SU-DHL-6 (cell line): ENCODE measurements at regions not wholly inside any gene's neighbourhood (a gene's known extent, or its start where the extent isn't known, plus 50 kb on each side); places are given as distances from the start of the nearest gene placed in this dataset.

ENCODE experiments used
- H2AFZ ChIP-seq: fragments of 200-600 bp; sonication (generic); 2 replicates; pipeline ENCODE4 v1.6.1; 2014; ENCODE audit warnings: low read depth, mild to moderate bottlenecking, moderate library complexity, mixed read lengths, antibody characterized with exemption, low read length; ENCODE audit not compliant: severe bottlenecking
- H3F3A ChIP-seq: fragments of 200-600 bp; shearing (Covaris generic); 2 replicates; pipeline ENCODE4 v1.6.0; 2016; ENCODE audit warnings: antibody characterized with exemption, mild to moderate bottlenecking; ENCODE audit not compliant: insufficient read depth
- H3K27ac ChIP-seq: fragments of 200-600 bp; sonication (generic); 2 replicates; pipeline ENCODE4 v1.5.1; 2016; ENCODE audit warnings: low read depth, mild to moderate bottlenecking, low read length, moderate library complexity, mixed read lengths
- H3K27me3 ChIP-seq: fragments of 200-600 bp; sonication (generic), shearing (Covaris generic); 2 replicates; pipeline ENCODE4 v1.6.0; 2014; ENCODE audit warnings: mild to moderate bottlenecking, low read length
- H3K36me3 ChIP-seq: fragments of 200-600 bp; sonication (generic); 2 replicates; pipeline ENCODE4 v1.6.1; 2014; ENCODE audit warnings: mild to moderate bottlenecking, low read length, mixed read lengths
- H3K4me2 ChIP-seq: fragments of 300-600, 200-600 bp; shearing (Covaris generic), sonication (generic); 2 replicates; pipeline ENCODE4 v1.6.0; 2014; ENCODE audit warnings: low read length, low read depth, mild to moderate bottlenecking; ENCODE audit not compliant: poor library complexity, severe bottlenecking
- H3K4me3 ChIP-seq: fragments of 200-600 bp; sonication (generic); 2 replicates; pipeline ENCODE4 v1.5.1; 2014; ENCODE audit warnings: antibody characterized with exemption, low read length, mild to moderate bottlenecking, mixed read lengths; ENCODE audit not compliant: insufficient read depth, poor library complexity, severe bottlenecking
- H3K79me2 ChIP-seq: fragments of 200-600 bp; sonication (generic); 2 replicates; pipeline ENCODE4 v1.6.1; 2014; ENCODE audit warnings: mild to moderate bottlenecking, low read length, moderate library complexity; ENCODE audit not compliant: insufficient read depth
- H3K9ac ChIP-seq: fragments of 200-600 bp; sonication (generic); 2 replicates; pipeline ENCODE4 v1.7.0; 2014; ENCODE audit warnings: mild to moderate bottlenecking, low read length
- H3K9me2 ChIP-seq: fragments of 200-600 bp; sonication (generic); replicated peaks from 2 replicates; pipeline ENCODE4 v1.6.1; 2014; ENCODE audit warnings: low read length; ENCODE audit not compliant: insufficient read depth
- H3K9me3 ChIP-seq: fragments of 200-600 bp; sonication (generic); 2 replicates; pipeline ENCODE4 v1.6.1; 2014; ENCODE audit warnings: low read length, mixed read lengths; ENCODE audit not compliant: insufficient read depth
- H4K20me1 ChIP-seq: fragments of 200-600 bp; sonication (generic); 2 replicates; pipeline ENCODE4 v1.6.1; 2014; ENCODE audit warnings: low read depth, mild to moderate bottlenecking, antibody characterized with exemption, low read length, moderate library complexity, mixed read lengths
- EZH2phosphoT487 ChIP-seq: fragments of 200-600 bp; sonication (generic), shearing (Covaris generic); conservative IDR thresholded peaks from 2 replicates; pipeline ENCODE4 v1.6.1; 2018; ENCODE audit warnings: mild to moderate bottlenecking, antibody characterized with exemption, low read length, moderate library complexity, mixed read lengths
- TF ChIP-seq, protein P1 (sequence below): fragments of 200-600 bp; sonication (generic); IDR thresholded peaks from one replicate; pipeline ENCODE4 v1.5.1; 2017; ENCODE audit warnings: antibody characterized with exemption, mild to moderate bottlenecking, low read length, moderate library complexity; ENCODE audit not compliant: insufficient read depth, poor library complexity, severe bottlenecking

DNA sequence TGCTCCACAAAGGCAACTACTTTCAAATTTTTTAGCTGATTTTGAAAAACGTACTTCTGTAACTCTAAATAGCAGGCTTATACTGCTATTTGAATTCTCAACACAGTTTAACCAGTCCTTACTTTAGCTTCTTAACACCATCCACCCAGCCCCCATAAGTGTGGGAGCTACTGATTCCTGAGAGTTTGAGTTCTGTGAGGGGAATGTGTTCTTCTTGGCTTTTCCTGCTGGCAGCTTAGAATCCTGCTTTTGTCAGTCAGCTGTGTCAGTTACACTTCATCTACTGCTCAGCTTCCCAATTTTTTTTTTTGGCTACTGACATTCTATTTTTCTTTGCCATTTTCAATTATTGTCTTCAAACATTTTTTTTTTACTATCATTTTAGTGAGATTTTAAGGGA is 440.4 kb downstream of the INSC start:
- Histone ChIP-seq H3K36me3 (no peaks in the 10 kb centered on the region), H3K27me3 (no peaks in the 10 kb centered on the region), H3K79me2 (no peaks in the 10 kb centered on the region), H3K4me2 (no peak overlapping the region), H3K9ac (no peak overlapping the region), H4K20me1 (no peaks in the 10 kb centered on the region), H3K9me2 (no peaks in the 10 kb centered on the region), H3K27ac (no peak overlapping the region), H2AFZ (no peak overlapping the region), H3K4me3 (no peak overlapping the region), H3F3A (no peaks in the 10 kb centered on the region), H3K9me3 (no peaks in the 10 kb centered on the region)
- TF ChIP-seq, protein P1, sequence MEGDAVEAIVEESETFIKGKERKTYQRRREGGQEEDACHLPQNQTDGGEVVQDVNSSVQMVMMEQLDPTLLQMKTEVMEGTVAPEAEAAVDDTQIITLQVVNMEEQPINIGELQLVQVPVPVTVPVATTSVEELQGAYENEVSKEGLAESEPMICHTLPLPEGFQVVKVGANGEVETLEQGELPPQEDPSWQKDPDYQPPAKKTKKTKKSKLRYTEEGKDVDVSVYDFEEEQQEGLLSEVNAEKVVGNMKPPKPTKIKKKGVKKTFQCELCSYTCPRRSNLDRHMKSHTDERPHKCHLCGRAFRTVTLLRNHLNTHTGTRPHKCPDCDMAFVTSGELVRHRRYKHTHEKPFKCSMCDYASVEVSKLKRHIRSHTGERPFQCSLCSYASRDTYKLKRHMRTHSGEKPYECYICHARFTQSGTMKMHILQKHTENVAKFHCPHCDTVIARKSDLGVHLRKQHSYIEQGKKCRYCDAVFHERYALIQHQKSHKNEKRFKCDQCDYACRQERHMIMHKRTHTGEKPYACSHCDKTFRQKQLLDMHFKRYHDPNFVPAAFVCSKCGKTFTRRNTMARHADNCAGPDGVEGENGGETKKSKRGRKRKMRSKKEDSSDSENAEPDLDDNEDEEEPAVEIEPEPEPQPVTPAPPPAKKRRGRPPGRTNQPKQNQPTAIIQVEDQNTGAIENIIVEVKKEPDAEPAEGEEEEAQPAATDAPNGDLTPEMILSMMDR: no peak
- TF ChIP-seq EZH2phosphoT487: no peak

DNA sequence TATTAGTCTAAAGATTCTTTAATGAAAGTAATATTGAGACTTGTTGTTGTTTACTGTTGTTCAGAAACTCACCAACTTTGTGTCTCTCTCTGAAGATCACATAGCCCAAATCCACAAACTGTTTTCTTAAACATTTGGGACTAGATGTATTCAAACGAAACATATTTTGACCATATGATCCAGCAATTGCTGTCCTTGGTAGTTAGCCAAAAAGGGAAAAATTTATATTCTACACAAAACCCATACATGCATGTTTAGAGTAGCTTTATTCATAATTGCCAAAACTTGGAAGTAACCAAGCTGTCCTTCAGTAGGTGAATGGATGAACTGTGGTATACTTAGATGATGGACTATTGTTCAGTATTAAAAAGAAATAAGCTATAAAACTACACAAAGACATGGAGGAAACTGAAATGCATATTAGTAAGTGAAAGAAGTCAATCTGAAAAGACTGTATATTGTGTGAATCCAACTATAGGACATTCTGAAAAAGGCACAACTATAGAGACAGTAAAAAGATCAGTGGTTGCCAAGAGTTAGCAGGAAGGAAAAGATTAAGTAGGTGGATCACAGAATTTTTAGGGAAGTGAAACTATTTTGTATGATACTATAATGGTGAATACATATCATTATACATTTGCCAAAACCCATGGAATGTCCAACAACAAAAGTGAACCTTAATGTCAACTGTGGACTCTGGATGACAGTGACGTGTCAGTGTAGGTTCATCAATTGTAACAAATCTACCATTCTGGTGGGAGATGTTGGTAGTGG is 442.9 kb downstream of the INSC start:
- TF ChIP-seq EZH2phosphoT487: no peak
- TF ChIP-seq, protein P1: no peak
- no peak overlapping the region for H3K27ac ChIP-seq
- no peaks in the 10 kb centered on the region for H3K79me2 ChIP-seq
- no peak overlapping the region for H2AFZ ChIP-seq
- H3F3A ChIP-seq: no peaks in the 10 kb centered on the region
- H3K9ac ChIP-seq: no peak overlapping the region
- H3K4me2 ChIP-seq: no peak overlapping the region
- H3K36me3 ChIP-seq: no peaks in the 10 kb centered on the region
- H3K4me3 ChIP-seq: no peak overlapping the region
- no peaks in the 10 kb centered on the region for H3K27me3 ChIP-seq
- no peaks in the 10 kb centered on the region for H3K9me2 ChIP-seq
- no peaks in the 10 kb centered on the region for H3K9me3 ChIP-seq
- no peaks in the 10 kb centered on the region for H4K20me1 ChIP-seq

DNA sequence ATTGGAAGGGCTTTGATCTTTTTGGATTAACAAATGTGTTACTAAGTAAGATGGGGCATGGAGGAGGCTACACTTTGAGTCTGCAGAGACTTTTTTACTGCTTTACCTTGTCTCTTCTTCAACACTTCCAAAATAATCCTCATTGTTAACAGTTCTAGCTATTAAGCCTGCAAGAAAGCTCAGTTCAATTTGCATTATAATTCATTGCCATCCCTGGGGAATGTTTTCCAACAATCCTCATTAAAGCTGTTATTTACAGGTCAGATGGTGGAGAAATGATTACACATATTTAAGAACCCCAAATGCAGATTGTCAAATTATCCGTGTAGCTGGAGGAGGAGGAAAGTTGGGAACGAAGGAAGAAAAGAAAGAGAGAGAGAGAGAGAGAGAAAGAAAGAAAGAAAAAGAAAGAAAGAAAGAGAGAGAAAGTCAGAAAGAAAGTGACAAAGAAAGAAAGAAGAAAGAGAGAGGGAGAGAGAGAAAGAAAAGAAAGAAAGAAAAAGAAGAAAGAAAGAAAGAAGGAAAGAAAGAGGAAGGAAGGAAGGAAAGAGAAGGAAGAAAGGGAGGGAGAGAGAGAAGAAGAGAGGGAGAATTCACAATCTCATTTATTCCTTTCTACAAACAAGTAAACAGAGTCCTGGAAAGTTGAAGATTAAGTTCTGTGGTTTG is 443.9 kb downstream of the INSC start:
- Histone ChIP-seq H2AFZ (no peak overlapping the region), H3K9ac (no peak overlapping the region), H3K9me2 (no peaks in the 10 kb centered on the region), H3F3A (no peaks in the 10 kb centered on the region), H4K20me1 (no peaks in the 10 kb centered on the region), H3K4me2 (no peak overlapping the region), H3K27ac (no peak overlapping the region), H3K79me2 (no peaks in the 10 kb centered on the region), H3K9me3 (no peaks in the 10 kb centered on the region), H3K27me3 (no peaks in the 10 kb centered on the region), H3K4me3 (no peak overlapping the region), H3K36me3 (no peaks in the 10 kb centered on the region)
- TF ChIP-seq, protein P1: no peak
